GM12864 (cell line): ENCODE measurements at regions not wholly inside any gene's neighbourhood (a gene's known extent, or its start where the extent isn't known, plus 50 kb on each side); places are given as distances from the start of the nearest gene placed in this dataset.

ENCODE experiments used
- DNase-seq: peaks from one replicate; pipeline ENCODE4 v3.0.0-alpha.2; 2011; ENCODE audit warnings: low read depth
- H3K4me3 ChIP-seq: 2 replicates; pipeline ENCODE4 v1.5.1; 2011; ENCODE audit warnings: mild to moderate bottlenecking, low read depth, low read length, control low read depth
- CTCF ChIP-seq: IDR thresholded peaks from 2 replicates; pipeline ENCODE4 v1.5.1; 2011; ENCODE audit warnings: low read depth, mild to moderate bottlenecking, moderate library complexity, low read length, control low read depth, inconsistent platforms; ENCODE audit errors: missing control alignments

GRCh38 chr1:79549201-79549600, 542.7 kb upstream of the ADGRL4 start:
- TF ChIP-seq CTCF, result no peak

GRCh38 chr1:79547514-79547913, 541.0 kb upstream of the ADGRL4 start:
- no peak overlapping the region for H3K4me3 ChIP-seq
- TF ChIP-seq CTCF, result no peak
- DNase-seq, result no peak

More at GRCh38 chr1:79549201-79549600, 542.7 kb upstream of the ADGRL4 start:
- no peak for DNase-seq
- no peak overlapping the region for H3K4me3 ChIP-seq

GRCh38 chr1:79543394-79543793, 536.9 kb upstream of the ADGRL4 start:
- no peak for TF ChIP-seq CTCF
- H3K4me3 ChIP-seq, result no peak overlapping the region
- DNase-seq, result no peak

- no peak for TF ChIP-seq CTCF
- no peak overlapping the region for H3K4me3 ChIP-seq
- DNase-seq, result no peak
Measured at GRCh38 chr1:79539001-79539400, 532.5 kb upstream of the ADGRL4 start.

DNA sequence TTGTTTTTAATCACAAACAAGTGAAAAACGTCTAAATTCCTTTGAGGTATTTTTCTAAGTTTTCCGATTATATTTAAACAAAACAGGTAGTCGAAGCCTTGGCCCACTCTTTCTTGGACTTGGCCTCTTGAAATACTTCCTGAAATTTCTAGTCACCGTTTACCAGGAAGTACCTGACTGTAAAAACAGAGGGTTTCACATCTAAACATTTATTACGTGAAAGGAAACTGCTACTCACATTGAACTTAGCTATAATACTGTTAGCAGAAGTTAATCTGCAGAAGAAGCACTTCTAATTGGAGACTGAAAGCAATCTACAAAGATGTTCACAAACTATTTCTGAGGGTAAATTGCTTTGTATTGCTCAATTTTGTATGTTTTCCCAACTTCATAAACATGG, 526.0 kb upstream of the ADGRL4 start:
- H3K4me3 ChIP-seq, result no peak overlapping the region
- no peak for DNase-seq
- TF ChIP-seq CTCF, result no peak

DNA sequence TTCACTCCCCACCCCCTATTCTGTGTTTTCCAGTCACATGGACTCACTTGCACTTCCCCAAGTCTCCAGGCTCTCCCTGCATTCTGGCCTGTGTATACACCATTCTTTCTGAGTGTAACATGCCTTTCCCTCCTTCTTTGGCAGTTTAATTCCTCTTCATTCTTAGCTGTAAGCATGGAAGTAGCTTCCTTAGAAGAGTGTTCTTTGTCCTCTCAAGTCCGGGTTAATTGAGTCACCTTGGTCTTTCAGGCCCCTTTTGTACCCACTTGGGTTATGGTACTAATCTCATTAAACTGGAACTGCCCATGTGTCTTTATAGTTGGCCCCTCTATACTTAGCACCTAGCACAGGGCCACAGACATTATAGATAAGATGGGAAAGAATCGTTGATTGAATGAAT, 525.3 kb upstream of the ADGRL4 start:
- TF ChIP-seq CTCF, result no peak
- no peak for DNase-seq
- H3K4me3 ChIP-seq, result no peak overlapping the region

- no peak for TF ChIP-seq CTCF
- H3K4me3 ChIP-seq, result no peak overlapping the region
- no peak for DNase-seq
Measured at GRCh38 chr1:79530476-79530875, 523.9 kb upstream of the ADGRL4 start.
